ENCODE measurements at regions not wholly inside any gene's neighbourhood (a gene's known extent, or its start where the extent isn't known, plus 50 kb on each side); places are given as distances from the start of the nearest gene placed in this dataset.

- no peak for TF ChIP-seq POLR2A (IDR thresholded peaks at IDR 0.05; ENCODE audit: low read depth, low read length)
- no peak for TF ChIP-seq CTCF (IDR thresholded peaks at IDR 0.05; ENCODE audit: extremely low read depth in 1 of 2, insufficient read depth in 1 of 2, low read depth in 1 of 2, low read length in 2 of 2)
- TF ChIP-seq POLR2AphosphoS5 (IDR thresholded peaks at IDR 0.05; ENCODE audit: insufficient read depth, low read depth, low read length) = no peak
- no peak for TF ChIP-seq MYC (IDR thresholded peaks at IDR 0.05; ENCODE audit: low read depth, low read length)
- TF ChIP-seq EZH2 (IDR thresholded peaks at IDR 0.05; ENCODE audit: borderline replicate concordance, low read depth, low read length, severe bottlenecking) = no peak
- no peak for TF ChIP-seq JUN (IDR thresholded peaks at IDR 0.05; ENCODE audit: borderline replicate concordance, insufficient read depth, insufficient read length, low read depth)
- no peak for TF ChIP-seq MAX (IDR thresholded peaks at IDR 0.05; ENCODE audit: insufficient read depth, insufficient read length)
- no peak for TF ChIP-seq GATA2 (IDR thresholded peaks at IDR 0.05; ENCODE audit: insufficient read depth, insufficient read length, low read depth, low read length)
Observed at GRCh38 chr12:86670986-86671385, 414.8 kb upstream of the MGAT4C start.

Measured in endothelial cell of umbilical vein (primary cell).